ENCODE measurements at regions not wholly inside any gene's neighbourhood (a gene's known extent, or its start where the extent isn't known, plus 50 kb on each side); places are given as distances from the start of the nearest gene placed in this dataset.

DNA sequence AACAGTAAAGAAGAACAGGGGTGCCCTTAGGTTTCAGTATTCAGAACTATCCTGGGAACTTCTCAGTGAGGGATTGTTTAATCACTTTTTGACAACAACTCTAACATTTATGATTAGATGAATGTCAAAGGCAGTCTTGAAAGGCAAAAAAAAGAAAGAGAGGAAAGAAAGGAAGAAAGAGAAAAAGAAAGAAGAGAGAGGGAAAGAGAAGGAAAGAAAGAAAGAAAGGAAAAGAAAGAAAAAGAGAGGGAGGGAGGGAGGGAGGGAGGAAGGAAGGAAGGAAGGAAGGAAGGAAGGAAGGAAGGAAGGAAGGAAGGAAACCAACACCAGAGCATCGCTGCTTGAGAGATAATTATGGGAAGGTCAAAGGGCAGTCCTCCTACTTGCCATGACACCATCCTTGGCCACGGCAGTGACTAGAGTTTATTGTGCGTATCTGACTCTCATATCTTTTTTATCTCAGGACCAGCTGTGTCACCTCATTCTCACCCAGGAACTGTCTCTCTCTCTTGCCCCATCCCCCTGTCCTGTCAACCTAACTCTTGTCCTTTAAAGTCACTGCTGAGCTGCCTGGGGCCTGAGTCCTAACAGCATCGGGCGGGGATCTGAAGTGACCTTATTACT is 96.8 kb upstream of the ATXN1 start:
- no peaks in the 10 kb centered on the region for H3K9me3 ChIP-seq (ENCODE audit: control insufficient read depth, low read depth, low read length)
- H3K4me3 ChIP-seq (ENCODE audit: low read length), result no peak overlapping the region
- no peak overlapping the region for H3K27ac ChIP-seq (ENCODE audit: low read length)
- H3K27me3 ChIP-seq (ENCODE audit: control insufficient read depth, insufficient read depth, low read length), result no peaks in the 10 kb centered on the region
- no peaks in the 10 kb centered on the region for H3K36me3 ChIP-seq (ENCODE audit: control insufficient read depth, low read depth, low read length)
- H3K4me1 ChIP-seq (ENCODE audit: control insufficient read depth, low read depth, low read length), result no peaks in the 10 kb centered on the region
- H3K9ac ChIP-seq (ENCODE audit: low read length), result no peak overlapping the region

- Histone ChIP-seq H3K27me3 (ENCODE audit: control insufficient read depth, insufficient read depth, low read length) (no peaks in the 10 kb centered on the region), H3K27ac (ENCODE audit: low read length) (no peak overlapping the region), H3K9ac (ENCODE audit: low read length) (no peak overlapping the region), H3K36me3 (ENCODE audit: control insufficient read depth, low read depth, low read length) (no peaks in the 10 kb centered on the region), H3K4me3 (ENCODE audit: low read length) (no peak overlapping the region), H3K9me3 (ENCODE audit: control insufficient read depth, low read depth, low read length) (no peaks in the 10 kb centered on the region), H3K4me1 (ENCODE audit: control insufficient read depth, low read depth, low read length) (no peaks in the 10 kb centered on the region)
Measured at GRCh38 chr6:16855460-16855859, 94.2 kb upstream of the ATXN1 start.

GRCh38 chr6:16854986-16855385 is 93.7 kb upstream of the ATXN1 start:
- H3K27ac ChIP-seq (ENCODE audit: low read length), result no peak overlapping the region
- H3K36me3 ChIP-seq (ENCODE audit: control insufficient read depth, low read depth, low read length), result no peaks in the 10 kb centered on the region
- H3K9ac ChIP-seq (ENCODE audit: low read length), result no peak overlapping the region
- no peak overlapping the region for H3K4me3 ChIP-seq (ENCODE audit: low read length)
- no peaks in the 10 kb centered on the region for H3K27me3 ChIP-seq (ENCODE audit: control insufficient read depth, insufficient read depth, low read length)
- no peaks in the 10 kb centered on the region for H3K4me1 ChIP-seq (ENCODE audit: control insufficient read depth, low read depth, low read length)
- no peaks in the 10 kb centered on the region for H3K9me3 ChIP-seq (ENCODE audit: control insufficient read depth, low read depth, low read length)

DNA sequence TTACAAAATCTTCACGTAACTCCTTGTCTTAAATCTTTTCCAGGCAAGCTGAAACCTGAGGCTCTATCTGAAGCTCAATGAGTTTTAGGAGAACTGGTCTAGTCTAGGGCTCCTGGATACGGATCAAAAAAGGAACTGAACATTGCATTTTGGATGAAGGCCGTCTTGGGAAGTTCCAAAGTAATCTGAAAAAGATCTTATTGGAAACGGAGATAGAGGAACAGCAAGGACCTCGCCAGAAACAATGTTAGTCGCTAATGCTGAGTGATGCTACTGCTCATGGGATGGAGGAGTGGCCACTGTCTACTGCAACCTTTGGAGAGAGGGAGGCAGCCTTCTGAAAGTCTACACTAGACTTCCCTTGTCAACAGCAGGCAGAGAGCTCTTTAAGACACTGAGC is 91.4 kb upstream of the ATXN1 start:
- Histone ChIP-seq H3K36me3 (ENCODE audit: control insufficient read depth, low read depth, low read length) (no peaks in the 10 kb centered on the region), H3K9ac (ENCODE audit: low read length) (no peak overlapping the region), H3K9me3 (ENCODE audit: control insufficient read depth, low read depth, low read length) (no peaks in the 10 kb centered on the region), H3K27me3 (ENCODE audit: control insufficient read depth, insufficient read depth, low read length) (no peaks in the 10 kb centered on the region), H3K4me3 (ENCODE audit: low read length) (no peak overlapping the region), H3K4me1 (ENCODE audit: control insufficient read depth, low read depth, low read length) (no peaks in the 10 kb centered on the region), H3K27ac (ENCODE audit: low read length) (no peak overlapping the region)

DNA sequence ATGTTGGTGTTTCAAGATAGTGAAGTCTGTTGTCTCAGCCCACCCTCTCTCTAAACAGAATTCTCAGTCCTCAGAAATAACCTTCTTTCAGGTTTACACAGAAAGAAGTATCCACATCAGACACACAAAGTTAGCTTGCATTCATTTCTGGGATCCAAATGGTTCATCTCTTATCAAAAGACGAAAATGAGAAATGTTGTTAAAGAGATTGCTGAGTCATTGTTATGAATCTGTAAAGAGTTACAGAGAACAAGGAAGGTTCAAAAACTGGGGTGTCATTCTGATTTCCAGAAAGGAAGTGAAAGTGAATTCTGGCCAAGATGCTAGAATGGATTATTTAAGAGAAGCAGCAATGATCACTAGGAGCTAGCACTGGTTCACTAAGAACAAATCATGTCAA is 90.5 kb upstream of the ATXN1 start:
- no peaks in the 10 kb centered on the region for H3K36me3 ChIP-seq (ENCODE audit: control insufficient read depth, low read depth, low read length)
- H3K9me3 ChIP-seq (ENCODE audit: control insufficient read depth, low read depth, low read length), result no peaks in the 10 kb centered on the region
- no peak overlapping the region for H3K4me3 ChIP-seq (ENCODE audit: low read length)
- H3K9ac ChIP-seq (ENCODE audit: low read length), result no peak overlapping the region
- no peaks in the 10 kb centered on the region for H3K4me1 ChIP-seq (ENCODE audit: control insufficient read depth, low read depth, low read length)
- no peak overlapping the region for H3K27ac ChIP-seq (ENCODE audit: low read length)
- no peaks in the 10 kb centered on the region for H3K27me3 ChIP-seq (ENCODE audit: control insufficient read depth, insufficient read depth, low read length)

DNA sequence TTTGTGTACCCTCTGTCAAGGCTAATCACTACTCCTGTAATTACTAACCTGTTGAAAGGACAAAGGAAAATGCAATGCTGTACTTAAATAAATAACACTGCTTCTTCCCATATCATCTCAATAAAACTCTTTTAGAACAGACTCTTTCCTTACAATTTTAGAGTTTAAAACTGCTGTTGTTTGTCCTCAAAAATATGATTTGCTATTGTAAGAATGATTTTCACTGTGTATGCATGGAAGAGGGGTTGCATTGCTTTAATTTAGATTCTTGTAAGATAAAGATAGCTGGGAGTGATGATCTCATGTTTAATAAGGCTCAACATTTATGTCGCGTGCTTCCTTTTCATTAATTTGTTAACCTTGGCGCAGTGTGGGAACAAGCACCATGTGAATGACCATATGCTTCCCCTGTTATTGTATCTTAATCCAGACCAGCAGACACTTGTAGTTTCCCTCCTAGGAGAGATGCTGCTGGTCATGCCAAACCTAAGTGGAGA is 89.8 kb upstream of the ATXN1 start:
- H3K27ac ChIP-seq (ENCODE audit: low read length), result no peak overlapping the region
- H3K4me3 ChIP-seq (ENCODE audit: low read length), result no peak overlapping the region
- H3K9ac ChIP-seq (ENCODE audit: low read length), result no peak overlapping the region
- no peaks in the 10 kb centered on the region for H3K27me3 ChIP-seq (ENCODE audit: control insufficient read depth, insufficient read depth, low read length)
- no peaks in the 10 kb centered on the region for H3K4me1 ChIP-seq (ENCODE audit: control insufficient read depth, low read depth, low read length)
- H3K36me3 ChIP-seq (ENCODE audit: control insufficient read depth, low read depth, low read length), result no peaks in the 10 kb centered on the region
- no peaks in the 10 kb centered on the region for H3K9me3 ChIP-seq (ENCODE audit: control insufficient read depth, low read depth, low read length)

- Histone ChIP-seq H3K4me1 (ENCODE audit: control insufficient read depth, low read depth, low read length) (no peaks in the 10 kb centered on the region), H3K9me3 (ENCODE audit: control insufficient read depth, low read depth, low read length) (no peaks in the 10 kb centered on the region), H3K27ac (ENCODE audit: low read length) (no peak overlapping the region), H3K4me3 (ENCODE audit: low read length) (no peak overlapping the region), H3K36me3 (ENCODE audit: control insufficient read depth, low read depth, low read length) (no peaks in the 10 kb centered on the region), H3K9ac (ENCODE audit: low read length) (no peak overlapping the region), H3K27me3 (ENCODE audit: control insufficient read depth, insufficient read depth, low read length) (no peaks in the 10 kb centered on the region)
Measured at GRCh38 chr6:16850681-16851026, 89.4 kb upstream of the ATXN1 start.

- Histone ChIP-seq H3K9ac (ENCODE audit: low read length) (no peak overlapping the region), H3K4me1 (ENCODE audit: control insufficient read depth, low read depth, low read length) (no peaks in the 10 kb centered on the region), H3K4me3 (ENCODE audit: low read length) (no peak overlapping the region), H3K27ac (ENCODE audit: low read length) (no peak overlapping the region), H3K36me3 (ENCODE audit: control insufficient read depth, low read depth, low read length) (no peaks in the 10 kb centered on the region), H3K9me3 (ENCODE audit: control insufficient read depth, low read depth, low read length) (no peaks in the 10 kb centered on the region), H3K27me3 (ENCODE audit: control insufficient read depth, insufficient read depth, low read length) (no peaks in the 10 kb centered on the region)
Measured at GRCh38 chr6:16849988-16850680, 88.9 kb upstream of the ATXN1 start.

- no peaks in the 10 kb centered on the region for H3K36me3 ChIP-seq (ENCODE audit: control insufficient read depth, low read depth, low read length)
- H3K27ac ChIP-seq (ENCODE audit: low read length), result no peak overlapping the region
- no peak overlapping the region for H3K9ac ChIP-seq (ENCODE audit: low read length)
- H3K4me1 ChIP-seq (ENCODE audit: control insufficient read depth, low read depth, low read length), result no peaks in the 10 kb centered on the region
- no peaks in the 10 kb centered on the region for H3K27me3 ChIP-seq (ENCODE audit: control insufficient read depth, insufficient read depth, low read length)
- no peak overlapping the region for H3K4me3 ChIP-seq (ENCODE audit: low read length)
- H3K9me3 ChIP-seq (ENCODE audit: control insufficient read depth, low read depth, low read length), result no peaks in the 10 kb centered on the region
Measured at GRCh38 chr6:16849280-16849987, 88.2 kb upstream of the ATXN1 start.

DNA sequence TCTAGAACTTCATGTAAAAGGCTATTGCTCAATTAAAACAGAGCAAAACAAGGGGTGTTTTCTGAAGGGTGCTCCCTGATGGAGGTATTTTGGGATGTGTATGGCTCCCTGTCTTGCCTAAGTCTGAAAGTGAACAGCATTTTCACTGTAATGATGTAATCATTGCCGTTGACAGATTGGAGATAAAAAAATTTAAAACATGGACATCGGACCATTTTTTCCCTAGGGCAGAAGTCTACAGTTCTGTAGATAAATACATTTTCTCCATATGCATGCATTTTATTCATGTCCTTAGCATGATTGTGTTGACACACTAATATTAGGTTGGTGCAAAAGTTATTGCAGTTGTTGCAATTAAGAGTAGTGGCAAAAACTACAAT is 85.1 kb upstream of the ATXN1 start:
- Histone ChIP-seq H3K27ac (ENCODE audit: low read length) (no peak overlapping the region), H3K9ac (ENCODE audit: low read length) (no peak overlapping the region), H3K9me3 (ENCODE audit: control insufficient read depth, low read depth, low read length) (no peaks in the 10 kb centered on the region), H3K27me3 (ENCODE audit: control insufficient read depth, insufficient read depth, low read length) (no peaks in the 10 kb centered on the region), H3K4me3 (ENCODE audit: low read length) (no peak overlapping the region), H3K36me3 (ENCODE audit: control insufficient read depth, low read depth, low read length) (no peaks in the 10 kb centered on the region), H3K4me1 (ENCODE audit: control insufficient read depth, low read depth, low read length) (no peaks in the 10 kb centered on the region)

- no peaks in the 10 kb centered on the region for H3K36me3 ChIP-seq (ENCODE audit: control insufficient read depth, low read depth, low read length)
- no peak overlapping the region for H3K27ac ChIP-seq (ENCODE audit: low read length)
- peaks cover 8% of the 10 kb centered on the region for H3K4me1 ChIP-seq (ENCODE audit: control insufficient read depth, low read depth, low read length)
- H3K9me3 ChIP-seq (ENCODE audit: control insufficient read depth, low read depth, low read length), result no peaks in the 10 kb centered on the region
- no peak overlapping the region for H3K9ac ChIP-seq (ENCODE audit: low read length)
- H3K27me3 ChIP-seq (ENCODE audit: control insufficient read depth, insufficient read depth, low read length), result no peaks in the 10 kb centered on the region
- H3K4me3 ChIP-seq (ENCODE audit: low read length), result no peak overlapping the region
Measured at GRCh38 chr6:16844183-16844582, 82.9 kb upstream of the ATXN1 start.

- no peak overlapping the region for H3K27ac ChIP-seq (ENCODE audit: low read length)
- H3K27me3 ChIP-seq (ENCODE audit: control insufficient read depth, insufficient read depth, low read length), result no peaks in the 10 kb centered on the region
- no peaks in the 10 kb centered on the region for H3K9me3 ChIP-seq (ENCODE audit: control insufficient read depth, low read depth, low read length)
- H3K4me1 ChIP-seq (ENCODE audit: control insufficient read depth, low read depth, low read length), result peaks cover 8% of the 10 kb centered on the region
- H3K9ac ChIP-seq (ENCODE audit: low read length), result no peak overlapping the region
- no peaks in the 10 kb centered on the region for H3K36me3 ChIP-seq (ENCODE audit: control insufficient read depth, low read depth, low read length)
- no peak overlapping the region for H3K4me3 ChIP-seq (ENCODE audit: low read length)
Measured at GRCh38 chr6:16842676-16843075, 81.4 kb upstream of the ATXN1 start.
